ENCODE measurements at regions not wholly inside any gene's neighbourhood (a gene's known extent, or its start where the extent isn't known, plus 50 kb on each side); places are given as distances from the start of the nearest gene placed in this dataset.

DNA sequence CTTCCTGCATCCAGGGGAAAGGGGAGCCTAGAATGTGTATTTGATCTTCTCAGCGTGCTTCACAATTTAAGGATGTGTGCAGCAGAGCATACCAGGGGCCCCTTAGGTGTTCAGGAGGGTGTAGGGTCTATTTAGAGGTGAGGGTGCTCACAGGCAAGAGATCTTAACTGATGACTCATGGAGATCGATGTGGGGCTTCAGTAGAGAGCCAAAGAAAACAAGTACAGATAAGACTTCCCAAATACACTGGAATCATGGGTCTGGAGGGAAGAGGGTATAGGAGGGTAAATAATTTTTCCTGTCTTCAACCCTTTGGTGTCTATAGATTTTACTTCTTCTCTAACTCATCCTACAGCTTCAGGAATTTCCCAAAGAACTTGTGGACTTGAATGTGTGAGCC lies 170.2 kb upstream of the LRRC3B start:
- Histone ChIP-seq H3K4me3 (no peak overlapping the region), H3K27me3 (no peaks in the 10 kb centered on the region), H3K36me3 (ENCODE audit: low read depth, missing control alignments) (no peaks in the 10 kb centered on the region), H3K9me3 (no peaks in the 10 kb centered on the region), H3K27ac (no peak overlapping the region), H3K4me1 (no peaks in the 10 kb centered on the region)
- TF ChIP-seq, protein P1, sequence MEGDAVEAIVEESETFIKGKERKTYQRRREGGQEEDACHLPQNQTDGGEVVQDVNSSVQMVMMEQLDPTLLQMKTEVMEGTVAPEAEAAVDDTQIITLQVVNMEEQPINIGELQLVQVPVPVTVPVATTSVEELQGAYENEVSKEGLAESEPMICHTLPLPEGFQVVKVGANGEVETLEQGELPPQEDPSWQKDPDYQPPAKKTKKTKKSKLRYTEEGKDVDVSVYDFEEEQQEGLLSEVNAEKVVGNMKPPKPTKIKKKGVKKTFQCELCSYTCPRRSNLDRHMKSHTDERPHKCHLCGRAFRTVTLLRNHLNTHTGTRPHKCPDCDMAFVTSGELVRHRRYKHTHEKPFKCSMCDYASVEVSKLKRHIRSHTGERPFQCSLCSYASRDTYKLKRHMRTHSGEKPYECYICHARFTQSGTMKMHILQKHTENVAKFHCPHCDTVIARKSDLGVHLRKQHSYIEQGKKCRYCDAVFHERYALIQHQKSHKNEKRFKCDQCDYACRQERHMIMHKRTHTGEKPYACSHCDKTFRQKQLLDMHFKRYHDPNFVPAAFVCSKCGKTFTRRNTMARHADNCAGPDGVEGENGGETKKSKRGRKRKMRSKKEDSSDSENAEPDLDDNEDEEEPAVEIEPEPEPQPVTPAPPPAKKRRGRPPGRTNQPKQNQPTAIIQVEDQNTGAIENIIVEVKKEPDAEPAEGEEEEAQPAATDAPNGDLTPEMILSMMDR (IDR thresholded peaks at IDR 0.05), result no peak
- TF ChIP-seq POLR2A (IDR thresholded peaks at IDR 0.05), result no peak
- WGBS, 2 donors, result 52 to 59% methylated on average over 2 of the region's 2 CpGs
- intact Hi-C loops (cut with DNase I; ENCODE audit: low total_unique reads), result no loop called here
- DNase-seq, result no peak

DNA sequence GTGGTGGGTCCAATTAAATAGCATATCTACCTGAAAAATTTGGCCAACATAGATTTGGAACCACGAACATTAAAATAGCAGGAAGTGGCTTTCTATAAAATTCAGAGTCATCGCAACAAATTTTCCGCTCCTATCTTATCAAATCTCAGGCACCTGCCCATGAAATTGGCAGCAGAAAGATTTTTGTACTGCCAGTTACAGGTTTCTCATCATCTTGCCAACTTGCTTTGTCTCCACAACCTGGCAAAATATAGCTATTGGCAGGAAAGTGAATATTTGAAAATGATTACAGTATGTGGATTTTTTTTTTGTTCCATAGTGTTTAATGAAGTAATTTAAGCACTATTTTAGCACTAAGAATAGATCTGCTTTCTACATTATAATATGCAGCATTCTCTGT lies 161.6 kb upstream of the LRRC3B start:
- 75 to 78% methylated on average over 3 of the region's 3 CpGs for WGBS, 2 donors
- H3K27ac ChIP-seq, result no peak overlapping the region
- no peaks in the 10 kb centered on the region for H3K27me3 ChIP-seq
- intact Hi-C loops (cut with DNase I; ENCODE audit: low total_unique reads), result no loop called here
- no peaks in the 10 kb centered on the region for H3K36me3 ChIP-seq (ENCODE audit: low read depth, missing control alignments)
- no peak overlapping the region for H3K4me3 ChIP-seq
- H3K4me1 ChIP-seq, result no peaks in the 10 kb centered on the region
- TF ChIP-seq, protein P1 (IDR thresholded peaks at IDR 0.05), result no peak
- TF ChIP-seq POLR2A (IDR thresholded peaks at IDR 0.05), result no peak
- H3K9me3 ChIP-seq, result no peaks in the 10 kb centered on the region
- DNase-seq, result no peak

DNA sequence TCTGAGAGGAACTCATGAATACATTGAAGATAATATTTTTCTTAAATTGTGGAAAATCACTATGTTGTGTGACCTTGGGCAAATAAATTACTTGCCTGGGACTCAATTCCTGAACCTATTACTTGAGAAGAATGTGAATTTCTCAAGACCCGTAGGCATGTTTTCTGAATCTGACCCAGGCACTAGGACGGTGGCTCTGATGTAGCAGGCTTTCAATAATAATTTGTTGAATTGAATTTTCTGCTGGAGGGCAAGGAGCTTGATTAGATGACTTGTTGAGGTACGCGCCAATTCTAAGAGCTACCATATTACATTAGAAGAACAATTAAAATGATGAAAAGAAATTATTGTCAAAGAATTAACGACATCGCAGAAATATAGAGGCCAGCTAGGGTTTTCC lies 150.2 kb upstream of the LRRC3B start:
- intact Hi-C loops (cut with DNase I; ENCODE audit: low total_unique reads), result no loop called here

DNA sequence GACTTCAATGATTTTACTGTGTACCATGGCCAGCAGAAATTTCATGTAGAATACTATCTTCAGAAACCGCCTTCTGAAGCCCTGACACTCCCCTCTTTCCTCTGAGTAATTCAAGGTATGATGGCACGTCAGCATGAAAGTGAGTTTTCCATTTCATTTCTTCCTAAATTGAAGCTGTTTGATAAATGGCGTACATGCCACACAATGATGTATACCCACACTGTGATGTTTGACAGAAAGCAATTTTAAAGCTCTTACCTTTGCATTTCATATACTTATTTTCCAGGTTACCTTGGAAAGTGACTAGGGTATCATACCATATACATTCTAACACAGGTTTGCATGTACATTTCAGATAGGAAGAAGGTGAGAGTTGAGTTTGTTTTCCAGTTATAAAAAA lies 147.9 kb upstream of the LRRC3B start:
- H3K36me3 ChIP-seq (ENCODE audit: low read depth, missing control alignments), result no peaks in the 10 kb centered on the region
- no peak for TF ChIP-seq POLR2A (IDR thresholded peaks at IDR 0.05)
- TF ChIP-seq, protein P1 (IDR thresholded peaks at IDR 0.05), result no peak
- no peak overlapping the region for H3K4me3 ChIP-seq
- H3K9me3 ChIP-seq, result no peaks in the 10 kb centered on the region
- no peaks in the 10 kb centered on the region for H3K4me1 ChIP-seq
- WGBS, 2 donors, result 76 to 79% methylated on average over 3 of the region's 3 CpGs
- H3K27me3 ChIP-seq, result no peaks in the 10 kb centered on the region
- DNase-seq, result no peak
- no peak overlapping the region for H3K27ac ChIP-seq
- intact Hi-C loops (cut with DNase I; ENCODE audit: low total_unique reads), result no loop called here

More for the DNA sequence above, 150.2 kb upstream of the LRRC3B start:
- Histone ChIP-seq H3K27ac (no peak overlapping the region), H3K36me3 (ENCODE audit: low read depth, missing control alignments) (no peaks in the 10 kb centered on the region), H3K9me3 (no peaks in the 10 kb centered on the region), H3K4me3 (no peak overlapping the region), H3K27me3 (no peaks in the 10 kb centered on the region), H3K4me1 (no peaks in the 10 kb centered on the region)
- no peak for DNase-seq
- TF ChIP-seq, protein P1 (IDR thresholded peaks at IDR 0.05), result no peak
- TF ChIP-seq POLR2A (IDR thresholded peaks at IDR 0.05), result no peak
- 84 to 88% methylated on average over 6 of the region's 6 CpGs for WGBS, 2 donors

DNA sequence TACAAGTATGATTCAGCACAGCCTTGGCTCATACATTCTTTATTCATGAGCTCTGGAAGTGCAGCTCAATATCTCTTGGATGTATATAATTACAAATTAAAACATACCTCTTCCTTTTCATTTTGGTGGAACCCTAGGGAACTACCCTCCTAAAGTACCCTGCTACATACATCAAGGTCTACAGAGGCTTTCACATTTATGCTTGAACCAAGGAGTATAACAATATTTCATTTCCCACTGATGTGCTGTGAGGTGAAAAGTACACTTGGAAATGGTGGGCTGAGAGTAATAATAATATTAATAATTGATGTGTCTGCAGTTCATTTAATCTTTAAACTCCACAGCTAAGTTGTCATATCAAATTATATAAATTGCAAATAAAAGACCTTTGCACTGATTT lies 142.2 kb upstream of the LRRC3B start:
- TF ChIP-seq, protein P1 (IDR thresholded peaks at IDR 0.05), result no peak
- no peak for TF ChIP-seq POLR2A (IDR thresholded peaks at IDR 0.05)
- H3K27me3 ChIP-seq, result no peaks in the 10 kb centered on the region
- no peaks in the 10 kb centered on the region for H3K4me1 ChIP-seq
- H3K27ac ChIP-seq, result no peak overlapping the region
- no peak for DNase-seq
- no peak overlapping the region for H3K4me3 ChIP-seq
- intact Hi-C loops (cut with DNase I; ENCODE audit: low total_unique reads), result no loop called here
- no peaks in the 10 kb centered on the region for H3K9me3 ChIP-seq
- no peaks in the 10 kb centered on the region for H3K36me3 ChIP-seq (ENCODE audit: low read depth, missing control alignments)

All from testis (tissue), 2 donors.